HG02884 (cell line): ENCODE measurements at regions not wholly inside any gene's neighbourhood (a gene's known extent, or its start where the extent isn't known, plus 50 kb on each side); places are given as distances from the start of the nearest gene placed in this dataset.
"Not testable (repeated sequence)": the region's sequence is repeated elsewhere in the genome, so short reads cannot be mapped to it uniquely, and the experiment has no call there.

ENCODE experiments used
- ATAC-seq: cut with Tn5 transposase; IDR thresholded peaks from one replicate; pipeline ENCODE4 v1.9.1; 2021; ENCODE audit warnings: mild to moderate bottlenecking, moderate library complexity; ENCODE audit not compliant: unreplicated experiment

DNA sequence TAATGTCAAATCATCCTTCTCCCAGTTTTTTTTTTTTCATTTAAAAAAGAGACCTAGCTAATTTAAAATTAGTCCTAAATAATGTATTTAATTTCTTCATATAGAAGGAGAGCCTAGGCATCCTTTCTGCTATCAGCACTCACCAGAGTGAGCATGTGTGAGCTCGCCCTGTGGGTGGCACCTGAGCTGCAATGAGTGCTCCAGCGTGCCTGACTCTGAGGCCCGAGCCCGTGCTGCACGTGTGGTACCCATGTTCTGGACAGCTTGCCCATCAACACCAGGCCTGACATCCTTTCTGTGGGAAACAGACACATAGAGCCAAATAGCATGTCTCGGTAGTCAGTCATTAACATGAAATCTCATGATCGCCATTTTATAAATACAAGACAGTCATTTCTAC, 381.4 kb downstream of the DTWD2 start:
- ATAC-seq: no peak

DNA sequence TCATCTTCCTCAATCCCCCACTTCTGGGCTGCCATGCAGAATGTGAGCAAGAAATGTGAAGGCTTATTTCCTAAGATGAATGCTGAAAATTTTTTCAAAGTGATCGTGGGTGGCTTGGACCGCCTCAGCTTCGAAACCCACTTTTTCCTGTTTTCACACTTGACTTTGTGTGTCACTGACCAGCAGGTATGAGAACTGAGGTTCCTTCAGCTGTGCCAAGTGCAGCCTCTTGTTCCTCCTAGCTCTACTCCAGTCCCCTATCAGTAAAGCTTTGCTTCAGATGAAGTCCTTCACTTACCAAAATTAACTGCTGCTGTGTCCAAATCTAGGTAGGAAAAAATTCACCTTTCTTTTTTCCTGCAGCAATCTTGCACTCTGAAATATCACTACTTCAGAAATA, 382.6 kb downstream of the DTWD2 start:
- ATAC-seq: no peak

DNA sequence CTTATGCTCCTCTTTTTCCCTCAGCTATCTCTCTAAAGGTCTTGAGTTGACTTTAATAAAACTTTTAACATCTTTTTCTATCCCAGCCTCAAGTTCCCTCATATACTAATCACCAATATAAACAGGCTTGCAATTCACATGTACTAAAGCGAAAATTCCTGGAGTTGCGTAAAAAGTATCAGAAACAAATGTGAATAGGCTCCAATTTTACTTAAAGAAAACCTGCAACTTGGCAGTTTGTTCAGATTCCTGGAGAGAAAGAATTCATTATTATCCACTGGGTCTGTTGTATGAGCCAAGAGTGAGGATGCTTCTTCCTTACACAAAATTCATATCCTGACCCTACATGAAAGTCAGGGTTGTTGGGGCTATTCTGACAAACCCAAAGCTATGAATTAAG, 384.2 kb downstream of the DTWD2 start:
- no peak for ATAC-seq

DNA sequence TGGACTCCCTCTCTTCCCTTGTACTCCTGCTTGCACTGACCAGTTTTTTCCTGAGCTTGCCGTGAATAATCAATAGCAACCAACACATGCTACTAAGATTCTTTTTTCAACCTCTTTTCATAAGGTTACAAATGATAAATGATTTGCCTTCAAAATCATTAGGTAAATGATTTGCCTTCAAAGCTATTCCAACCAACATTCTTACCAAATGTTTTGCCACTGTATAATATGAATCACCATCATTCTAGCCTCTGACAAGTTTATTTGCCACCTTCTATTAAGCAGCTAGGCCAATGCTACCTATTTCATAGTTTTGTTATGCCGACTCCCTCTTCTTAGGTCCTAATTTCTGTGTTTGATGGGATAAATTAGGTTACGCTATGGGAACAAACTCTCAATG, 385.1 kb downstream of the DTWD2 start:
- ATAC-seq: no peak

DNA sequence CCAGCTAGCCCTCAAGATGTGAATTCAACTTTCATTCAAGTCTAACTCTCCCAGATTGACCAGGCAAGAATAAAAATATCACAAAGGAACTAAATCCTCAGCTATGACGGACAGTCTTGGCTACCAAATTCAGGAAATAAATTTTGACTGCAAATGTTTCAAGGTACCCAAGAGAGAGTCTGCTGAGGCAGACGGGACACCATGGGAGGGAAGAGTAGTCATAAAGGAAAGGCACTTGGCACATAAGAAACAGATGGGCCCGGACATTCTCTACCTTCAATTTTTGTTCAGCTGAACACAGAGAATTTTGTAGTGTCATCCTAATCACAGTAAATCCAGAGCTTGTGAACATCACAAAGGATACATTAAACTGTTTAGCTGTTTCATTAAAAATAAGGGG, 390.0 kb downstream of the DTWD2 start:
- ATAC-seq: no peak

DNA sequence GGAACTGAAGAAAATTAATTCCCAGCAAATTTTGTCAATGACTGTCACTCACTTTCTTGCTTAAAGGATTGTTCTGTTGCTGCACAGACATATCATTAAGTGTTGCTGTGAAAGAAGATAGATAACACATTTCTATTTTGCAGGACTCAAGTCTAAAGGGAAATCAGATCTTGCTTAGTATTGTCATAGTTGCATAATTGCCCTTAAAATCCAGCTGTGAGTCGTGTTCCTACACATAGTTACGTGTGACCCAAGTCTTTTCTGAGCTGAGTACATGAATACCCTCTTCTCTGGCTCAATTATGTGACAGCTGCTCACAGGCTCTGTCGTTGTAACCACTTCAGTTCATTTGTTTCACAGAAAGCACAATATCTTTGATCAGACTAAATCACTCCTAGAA, 390.8 kb downstream of the DTWD2 start:
- ATAC-seq: no peak

DNA sequence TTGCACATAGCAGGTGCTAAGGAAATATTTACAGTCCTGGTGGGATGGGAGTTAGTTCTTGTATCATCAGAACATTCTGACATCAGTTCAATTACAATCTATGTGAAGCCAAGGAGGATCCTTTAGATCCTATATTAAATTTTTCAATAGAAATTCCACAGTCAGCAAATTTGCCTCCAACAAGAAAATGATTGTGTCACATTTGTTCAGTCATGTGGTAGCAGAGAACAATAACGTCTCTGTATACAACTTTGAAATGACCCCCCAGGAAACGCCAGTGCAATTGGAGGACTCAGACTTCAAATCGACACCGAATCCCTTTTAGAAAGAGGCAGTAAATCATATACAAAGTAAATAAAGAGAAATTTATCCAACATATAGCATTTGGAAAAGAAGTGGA, 392.1 kb downstream of the DTWD2 start:
- ATAC-seq: no peak

DNA sequence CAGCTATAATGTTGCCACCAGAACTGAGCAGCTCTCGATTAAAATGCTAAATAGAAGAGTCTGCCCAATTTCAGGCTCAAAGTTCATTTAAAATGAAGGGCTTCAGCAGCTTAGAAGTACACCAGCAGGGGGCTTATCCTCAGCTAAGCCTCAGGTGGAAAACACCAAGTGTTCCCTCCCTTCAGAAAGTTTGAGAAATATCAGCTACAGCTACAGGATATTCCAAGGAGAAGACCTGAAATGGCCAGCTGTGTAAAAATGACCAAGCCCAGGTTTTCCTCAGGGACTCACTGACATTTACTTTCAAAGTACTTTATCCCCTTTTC, 395.4 kb downstream of the DTWD2 start:
- no peak for ATAC-seq

DNA sequence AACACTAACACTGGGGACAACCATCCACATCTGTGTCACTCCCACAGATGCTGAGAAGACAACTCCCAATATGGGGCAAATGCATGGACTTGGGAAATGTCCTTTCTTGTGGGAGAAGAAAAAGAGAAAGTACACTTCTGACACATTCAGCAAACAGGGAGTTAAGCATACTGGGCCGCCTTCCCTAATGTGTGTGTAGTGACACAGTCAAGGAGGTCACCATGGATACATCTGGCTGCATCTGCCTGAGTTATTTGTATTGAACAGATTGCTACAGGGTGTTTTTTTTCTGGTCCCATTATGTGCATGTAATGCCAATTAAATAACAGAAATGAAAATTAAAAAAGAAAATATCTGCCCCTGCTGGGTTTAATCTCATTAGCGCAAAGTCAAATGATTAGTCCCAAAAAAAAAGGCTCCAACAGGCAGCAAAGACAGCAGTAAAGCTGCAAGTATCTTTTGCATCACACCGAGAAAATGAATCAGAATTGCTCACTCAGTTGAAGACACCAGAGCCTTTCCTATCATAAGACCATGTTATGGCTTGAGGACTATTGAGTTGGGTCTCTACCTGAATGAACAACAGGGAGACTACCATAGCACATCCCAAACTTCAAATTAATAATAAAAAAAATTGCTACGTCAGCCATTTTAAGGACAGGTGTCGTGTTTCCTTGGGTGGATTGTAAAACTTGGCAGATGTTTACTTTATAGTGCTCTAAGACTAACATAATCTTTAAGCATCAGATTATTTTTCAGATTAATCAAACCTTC, 395.9 kb downstream of the DTWD2 start:
- ATAC-seq: no peak

DNA sequence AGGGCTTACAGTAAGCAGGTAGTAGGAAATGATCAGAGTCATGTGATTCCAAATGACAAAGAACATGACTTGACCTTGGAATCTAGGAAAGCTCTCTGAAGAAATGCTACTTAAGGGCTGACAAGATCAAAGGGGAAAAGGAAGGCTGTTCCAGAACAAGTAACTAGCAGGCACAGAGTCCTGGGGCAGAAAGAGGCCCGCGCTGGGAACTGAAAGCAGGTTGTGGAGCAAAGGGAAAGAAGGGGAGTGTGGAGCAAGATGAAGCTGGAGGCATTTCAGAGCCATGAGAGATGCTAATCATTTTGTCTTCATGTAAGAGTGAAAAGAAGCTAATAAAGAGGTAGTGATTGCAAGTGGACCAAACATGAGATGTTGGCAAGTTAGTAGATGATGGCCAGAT, 397.5 kb downstream of the DTWD2 start:
- ATAC-seq: no peak

DNA sequence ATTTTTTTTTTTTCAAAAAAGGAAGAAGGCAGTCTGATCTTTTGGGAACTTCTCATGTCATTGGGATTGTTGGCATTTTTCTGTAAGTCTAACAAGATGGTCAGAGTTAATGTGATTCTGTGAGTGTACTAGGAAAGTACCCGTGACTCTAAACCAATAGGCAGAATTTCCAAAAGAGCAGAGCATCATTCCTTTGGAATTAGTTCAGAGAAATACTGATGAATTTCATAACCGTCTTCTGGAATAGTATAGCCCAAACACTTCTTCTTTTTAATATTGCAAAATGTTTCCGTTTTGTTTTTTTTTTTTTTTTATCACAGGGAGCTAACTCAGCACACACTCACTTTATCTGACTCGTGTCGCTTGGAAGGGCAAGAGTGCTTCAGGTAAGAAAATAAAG, 407.4 kb downstream of the DTWD2 start:
- ATAC-seq: no peak

DNA sequence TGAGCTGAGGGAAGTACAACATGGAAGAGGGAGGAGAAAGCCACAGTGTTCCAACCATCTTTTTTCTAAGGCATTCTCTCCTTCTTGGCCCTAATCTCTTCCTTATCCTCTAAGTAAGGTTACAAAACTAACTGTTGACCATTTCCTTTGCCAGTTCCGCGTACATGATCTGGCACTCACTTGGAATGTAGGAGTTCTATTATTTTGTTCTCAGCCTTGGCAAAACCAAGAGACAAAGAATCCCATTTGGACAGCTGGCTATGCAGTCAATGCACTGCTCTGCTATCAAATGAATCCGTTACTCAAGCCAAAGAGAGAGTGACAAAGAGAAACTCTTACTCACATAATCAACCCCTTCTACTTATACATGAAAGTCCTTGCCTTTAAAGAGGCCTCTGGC, 410.3 kb downstream of the DTWD2 start:
- no peak for ATAC-seq

DNA sequence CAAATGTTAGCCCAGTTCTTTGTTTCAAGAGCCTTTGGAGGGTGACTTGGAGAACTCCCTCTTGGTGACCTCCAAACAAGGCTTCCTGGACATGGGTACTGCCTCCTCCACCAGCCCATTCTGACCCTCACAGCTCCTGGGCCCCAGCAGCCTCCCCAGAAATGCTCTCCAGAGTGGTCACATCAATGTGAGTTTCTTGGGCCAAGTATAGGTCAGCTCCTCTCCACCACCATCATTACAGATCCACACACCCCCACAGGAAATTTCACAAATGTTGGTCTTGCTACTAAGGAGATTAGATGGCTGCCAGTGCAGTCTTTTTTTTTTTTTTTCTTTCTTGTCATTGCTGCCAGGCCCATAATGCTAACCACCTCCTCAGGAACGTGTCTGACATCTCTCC, 410.7 kb downstream of the DTWD2 start:
- ATAC-seq: no peak

DNA sequence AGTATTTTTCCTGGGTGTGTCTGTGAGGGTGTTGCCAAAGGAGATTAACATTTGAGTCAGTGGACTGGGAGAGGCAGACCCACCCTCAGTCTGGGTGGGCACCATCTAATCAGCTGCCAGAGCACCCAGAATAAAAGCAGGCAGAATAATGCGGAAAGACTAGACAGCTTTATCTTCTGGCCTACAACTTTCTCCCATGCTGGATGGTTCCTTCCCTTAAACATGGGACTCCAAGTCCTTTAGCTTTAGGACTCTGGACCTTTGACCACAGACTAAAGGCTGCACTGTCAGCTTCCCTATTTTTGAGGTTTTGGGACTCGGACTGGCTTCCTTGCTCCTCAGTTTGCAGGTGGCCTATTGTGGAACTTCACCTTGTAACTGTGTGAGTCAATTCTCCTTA, 418.1 kb downstream of the DTWD2 start:
- not testable (repeated sequence) for ATAC-seq

DNA sequence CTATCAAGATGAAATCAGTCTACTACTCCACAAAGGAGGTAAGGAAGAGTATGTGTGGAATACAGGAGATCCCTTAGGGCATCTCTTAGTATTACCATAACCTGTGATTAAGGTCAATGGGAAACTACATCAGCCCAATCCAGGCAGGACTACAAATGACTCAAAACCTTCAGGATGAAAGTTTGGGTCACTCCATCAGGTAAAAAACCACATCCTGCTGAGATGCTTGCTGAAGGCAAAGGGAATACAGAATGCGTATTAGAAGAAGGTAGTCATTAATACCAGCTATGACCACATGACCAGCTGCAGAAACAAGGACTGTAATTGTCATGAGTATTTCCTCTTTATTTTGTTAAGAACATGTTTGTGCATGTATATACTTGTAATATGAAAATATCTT, 418.8 kb downstream of the DTWD2 start:
- ATAC-seq: not testable (repeated sequence)

DNA sequence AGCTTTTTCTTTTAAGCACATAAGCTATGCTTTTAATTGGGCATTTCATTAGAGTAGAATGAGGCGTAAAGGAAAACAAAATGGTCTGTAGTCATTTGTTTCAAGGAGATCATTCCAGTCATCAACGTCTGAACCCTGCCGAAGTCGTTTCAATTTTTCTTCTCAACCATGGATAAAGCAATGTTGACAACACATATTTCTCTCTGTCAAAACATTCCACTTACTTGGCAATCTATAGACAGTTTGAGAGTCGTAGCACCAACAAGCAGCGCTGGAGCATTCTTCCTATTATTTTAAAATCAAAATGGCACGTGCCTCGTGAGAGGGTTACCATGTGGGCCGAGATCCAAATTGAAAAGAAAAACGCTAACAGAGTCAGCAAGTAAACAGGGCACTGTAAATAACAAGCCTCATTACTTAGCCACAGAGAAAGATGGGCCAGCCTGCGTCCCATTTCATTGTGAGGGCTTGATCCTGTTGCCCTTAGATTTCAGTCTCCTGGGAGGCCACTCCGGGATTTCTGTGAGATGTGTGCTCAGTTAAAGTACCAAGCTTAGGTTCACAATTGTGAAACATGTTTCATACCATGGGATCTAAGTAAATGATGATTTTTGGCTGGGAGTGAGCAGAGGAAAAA, 422.9 kb downstream of the DTWD2 start:
- no peak for ATAC-seq

DNA sequence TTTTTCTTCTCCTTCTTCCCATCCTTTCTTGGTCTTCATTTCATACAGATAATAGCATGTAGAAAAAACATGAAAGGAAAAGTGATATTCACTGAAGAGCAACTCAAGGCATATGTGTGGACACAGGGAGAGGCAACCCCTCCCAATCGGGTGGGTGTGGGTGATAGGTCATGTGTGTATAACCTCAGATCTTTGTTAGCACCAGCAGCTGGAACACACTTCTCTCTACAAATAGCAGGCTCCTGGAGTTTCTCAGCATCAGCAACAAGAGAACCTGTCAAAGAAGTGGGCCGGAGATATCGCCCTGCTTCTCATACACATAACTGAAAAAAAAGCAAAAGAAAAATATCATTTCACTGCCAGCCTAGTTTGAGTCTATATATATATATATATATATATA, 426.4 kb downstream of the DTWD2 start:
- ATAC-seq: no peak

DNA sequence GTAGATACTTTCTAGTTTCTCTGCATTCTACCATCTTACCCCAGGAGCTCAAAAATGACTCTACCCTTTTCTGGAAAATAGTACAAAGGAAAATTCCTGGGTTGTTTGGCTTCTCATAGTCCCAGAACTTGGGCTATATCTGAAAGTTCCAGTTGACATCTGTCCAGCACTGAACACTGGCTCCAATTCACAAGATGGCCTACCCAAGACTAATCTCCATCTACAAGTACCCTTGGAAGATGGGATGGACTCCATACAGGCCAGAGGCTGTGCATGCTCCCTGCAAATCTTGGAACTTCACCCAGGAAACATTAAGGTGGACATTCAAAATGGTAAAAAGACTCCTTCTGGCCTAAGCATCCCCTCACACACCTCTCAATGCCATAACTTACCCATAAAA, 427.1 kb downstream of the DTWD2 start:
- ATAC-seq: no peak

DNA sequence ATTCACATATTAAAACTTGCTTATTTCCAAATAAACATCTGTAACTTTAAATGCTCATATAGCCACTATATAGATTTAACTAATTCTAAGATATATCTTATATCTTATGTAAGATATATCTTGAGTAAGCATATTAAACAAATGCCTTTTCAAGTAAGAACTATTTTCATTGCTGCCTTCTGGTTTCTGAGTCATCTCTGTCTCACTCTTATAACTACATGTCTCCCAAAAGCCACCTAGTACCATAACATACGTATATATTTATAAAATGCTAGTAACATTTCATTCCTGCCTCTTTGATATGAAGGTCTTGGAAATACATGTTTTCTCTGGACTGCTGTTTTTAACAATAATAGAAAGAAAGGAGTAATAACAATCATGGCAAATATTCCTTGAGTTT, 429.5 kb downstream of the DTWD2 start:
- no peak for ATAC-seq

DNA sequence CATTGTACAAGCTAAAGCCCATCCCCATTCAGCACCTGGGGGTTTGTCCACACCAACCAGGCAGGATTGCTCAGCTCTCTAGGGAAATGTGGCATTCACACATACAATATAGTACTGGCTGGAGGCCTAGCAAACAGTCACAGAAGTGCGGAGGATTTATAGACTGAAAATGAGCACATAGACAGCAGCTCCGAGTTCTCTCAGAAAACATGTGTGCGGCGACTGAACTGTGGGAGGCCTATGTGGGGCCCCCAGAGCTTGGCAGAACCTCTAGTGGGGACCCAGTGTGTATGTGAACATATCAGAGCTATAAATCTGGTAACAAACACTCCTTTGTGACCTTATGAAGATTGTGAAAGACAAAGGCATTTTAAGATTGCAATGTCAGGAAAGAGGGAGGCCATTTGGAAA, 431.1 kb downstream of the DTWD2 start:
- no peak for ATAC-seq

DNA sequence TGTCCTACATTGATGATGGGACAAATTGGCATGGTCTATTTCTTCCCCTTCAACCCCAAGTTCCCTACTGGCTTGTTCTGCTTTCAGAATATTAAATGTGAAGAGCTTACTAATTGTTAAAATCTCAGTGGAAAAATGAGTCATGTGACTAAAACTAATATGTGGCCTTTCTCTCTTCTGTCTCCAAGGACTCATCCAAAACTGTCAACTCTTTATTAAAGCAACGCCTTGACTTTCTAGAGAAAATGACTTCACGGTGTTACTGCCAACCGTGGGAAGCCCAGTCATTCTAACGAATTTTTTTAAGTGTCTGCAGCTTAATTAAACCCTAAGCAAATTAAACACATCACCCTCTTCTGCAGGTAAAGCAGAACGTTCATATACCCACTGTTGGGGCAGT, 431.6 kb downstream of the DTWD2 start:
- no peak for ATAC-seq

DNA sequence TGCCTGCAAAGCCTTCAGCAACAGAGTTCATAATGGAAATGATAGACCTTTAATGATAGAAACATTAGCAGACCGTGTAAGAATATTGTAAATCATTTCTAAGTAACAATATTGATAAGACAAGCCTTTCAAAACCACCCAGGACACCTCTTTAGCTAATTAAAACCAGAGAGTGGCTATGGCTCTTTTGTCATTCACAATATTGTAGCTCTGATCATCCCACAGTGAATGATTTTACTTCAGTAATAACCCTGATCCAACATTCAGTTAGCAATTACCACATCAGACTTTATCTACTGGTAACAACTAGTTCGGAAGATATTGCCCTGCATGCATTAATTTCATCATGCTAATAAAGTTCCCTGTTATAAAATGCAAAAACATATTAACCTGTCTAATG, 432.6 kb downstream of the DTWD2 start:
- no peak for ATAC-seq

DNA sequence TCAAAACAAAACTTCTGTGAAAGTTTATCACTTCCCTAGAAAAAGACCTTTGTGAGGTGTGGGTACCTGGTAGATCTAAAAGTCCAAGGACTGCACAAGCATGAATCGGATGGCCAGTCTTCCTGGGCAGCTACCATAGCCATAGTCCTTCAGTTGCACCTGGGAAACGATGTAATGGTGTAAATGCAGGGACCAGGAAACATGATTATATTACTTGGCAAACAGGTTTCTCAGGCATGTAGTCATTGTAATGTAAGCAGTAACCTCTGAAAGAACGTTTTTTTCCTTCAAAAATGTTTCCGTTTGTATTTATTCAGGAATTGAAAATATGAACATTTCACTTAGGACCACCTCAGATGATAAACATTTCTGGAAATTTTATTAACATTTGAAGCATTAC, 433.4 kb downstream of the DTWD2 start:
- ATAC-seq: no peak
